Erythroblast (primary cell): ENCODE measurements at regions not wholly inside any gene's neighbourhood (a gene's known extent, or its start where the extent isn't known, plus 50 kb on each side); places are given as distances from the start of the nearest gene placed in this dataset.

Experiments used
- GATA1 ChIP-seq: IDR thresholded peaks from 2 replicates; pipeline ENCODE4 v1.6.1; 2011; ENCODE audit warnings: low read depth, mild to moderate bottlenecking, control low read depth, low read length, moderate library complexity
- POLR2A ChIP-seq: IDR thresholded peaks from 2 replicates; pipeline ENCODE4 v1.6.1; 2011; ENCODE audit warnings: mild to moderate bottlenecking, low read length

- no peak for TF ChIP-seq POLR2A
- TF ChIP-seq GATA1 = no peak
Measured at GRCh38 chr11:27205779-27206570, 157.0 kb downstream of the CCDC34 start.
